HG02623 (cell line): ENCODE measurements at regions not wholly inside any gene's neighbourhood (a gene's known extent, or its start where the extent isn't known, plus 50 kb on each side); places are given as distances from the start of the nearest gene placed in this dataset.
"Not testable (repeated sequence)": the region's sequence is repeated elsewhere in the genome, so short reads cannot be mapped to it uniquely, and the experiment has no call there.

Experiments
- ATAC-seq: cut with Tn5 transposase; IDR thresholded peaks from one replicate; pipeline ENCODE4 v1.9.1; 2021; ENCODE audit warnings: moderate library complexity; ENCODE audit not compliant: unreplicated experiment

DNA sequence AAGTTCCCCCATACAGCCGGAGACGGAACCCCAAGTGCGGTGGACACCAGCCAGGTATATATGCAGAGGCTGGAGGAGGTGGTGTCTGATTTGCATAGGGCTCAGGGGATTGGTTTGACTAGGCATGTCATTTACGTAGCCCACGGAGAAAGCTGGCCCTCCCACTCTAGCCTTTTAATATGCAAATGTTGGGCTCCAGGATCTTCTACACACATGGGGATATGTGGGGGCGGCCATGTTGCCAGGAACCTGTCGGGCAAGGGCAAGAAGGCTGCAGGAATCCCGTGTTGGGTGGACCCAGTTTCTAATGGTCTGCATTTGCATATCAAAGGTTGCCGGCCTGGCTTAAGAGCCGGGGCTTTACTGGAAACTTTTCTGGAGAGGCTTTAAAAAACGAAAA, 57.4 kb downstream of the FTHL17 start:
- ATAC-seq: not testable (repeated sequence)

- no peak for ATAC-seq
Observed at GRCh38 chrX:31012509-31013025, 59.3 kb downstream of the FTHL17 start.

DNA sequence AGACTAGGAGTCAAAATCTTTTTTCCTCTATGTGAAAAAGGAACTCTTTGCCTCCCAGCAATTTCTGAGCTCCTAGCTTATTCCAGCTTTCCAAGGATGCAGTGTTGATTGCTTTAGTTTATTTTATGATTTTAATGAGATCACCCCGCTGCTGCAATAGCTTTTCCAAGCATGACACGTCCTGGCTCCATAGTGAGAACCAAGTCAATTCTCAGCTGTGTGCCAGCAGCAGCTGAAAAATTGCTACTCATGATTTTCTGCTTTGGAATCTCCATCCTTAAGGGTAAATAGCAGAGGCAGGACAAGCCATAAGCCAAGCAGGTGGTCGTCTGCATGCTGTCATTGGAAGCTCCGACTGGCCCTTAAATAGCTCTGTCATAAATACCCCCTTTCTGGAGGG, 64.5 kb downstream of the FTHL17 start:
- ATAC-seq: no peak

DNA sequence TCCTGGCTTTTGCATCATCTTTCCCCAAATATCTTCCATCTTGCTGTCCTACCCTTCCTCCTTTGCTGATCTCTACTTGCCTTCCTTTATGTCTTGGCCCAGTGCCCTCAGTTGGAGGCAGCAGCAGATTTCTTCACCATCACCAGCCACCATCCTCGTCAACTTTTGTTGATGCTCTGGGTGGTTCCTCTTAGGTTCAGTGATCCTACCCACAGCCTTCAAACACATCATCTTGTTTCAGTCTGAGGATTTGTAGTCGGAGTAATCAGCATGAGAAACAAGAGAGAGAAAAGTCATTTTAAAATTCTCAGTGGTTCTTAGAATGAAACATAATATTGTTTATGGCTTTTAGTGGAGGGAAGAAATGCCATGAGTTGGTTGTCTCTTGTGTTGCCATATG, 65.8 kb downstream of the FTHL17 start:
- no peak for ATAC-seq

- ATAC-seq: no peak
Observed at GRCh38 chrX:30997411-30997810, 74.4 kb downstream of the FTHL17 start.

- ATAC-seq: no peak
Observed at GRCh38 chrX:30995705-30996104, 76.1 kb downstream of the FTHL17 start.

DNA sequence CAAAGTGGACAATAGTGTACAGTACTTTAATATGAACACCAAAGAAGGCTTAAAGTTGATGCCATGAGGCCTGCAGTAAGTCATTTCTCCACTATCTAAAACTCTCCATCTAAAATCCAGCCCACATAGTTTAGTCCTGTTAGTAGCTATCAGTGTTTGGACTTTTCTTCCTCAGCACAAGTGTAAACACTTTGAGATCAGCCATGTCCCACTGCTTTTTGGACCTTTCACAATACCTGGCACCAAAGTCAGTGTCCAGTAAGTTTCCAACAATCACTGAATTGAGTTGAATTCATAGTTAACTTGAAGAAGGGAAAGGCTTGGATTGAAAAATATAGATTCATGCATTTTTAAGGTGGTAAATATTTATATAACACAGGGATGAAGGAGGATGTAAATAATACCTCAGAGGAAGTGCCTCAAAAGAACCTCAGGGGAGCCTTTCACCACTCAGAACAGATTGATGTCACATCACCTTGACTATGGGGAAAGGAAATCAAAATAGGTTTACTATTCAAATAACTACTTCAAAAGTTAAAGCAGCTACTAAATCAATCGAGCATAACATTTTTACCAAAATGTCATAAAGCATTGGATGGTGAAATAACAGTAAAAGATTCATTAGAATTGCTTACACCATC, 76.7 kb downstream of the FTHL17 start:
- ATAC-seq: no peak

DNA sequence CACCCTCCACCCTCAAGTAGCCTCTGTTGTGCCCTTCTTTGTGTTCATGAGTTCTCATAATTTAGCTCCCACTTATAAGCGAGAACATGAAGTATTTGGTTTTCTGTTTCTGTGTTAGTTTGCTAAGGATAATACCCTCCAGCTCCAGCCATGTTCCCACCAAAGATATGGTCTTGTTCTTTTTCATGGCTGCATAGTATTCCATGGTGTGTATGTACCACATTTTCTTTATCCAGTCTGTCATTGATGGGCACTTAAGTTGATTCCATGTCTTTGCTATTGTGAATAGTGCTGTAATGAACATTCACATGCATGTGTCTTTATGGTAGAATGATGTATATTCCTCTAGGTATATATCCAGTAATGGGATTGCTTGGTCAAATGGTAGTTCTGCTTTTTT, 77.8 kb downstream of the FTHL17 start:
- ATAC-seq: not testable (repeated sequence)

GRCh38 chrX:30992381-30992904, 79.4 kb downstream of the FTHL17 start:
- no peak for ATAC-seq

- ATAC-seq: no peak
Observed at GRCh38 chrX:30990361-30990760, 81.5 kb downstream of the FTHL17 start.

DNA sequence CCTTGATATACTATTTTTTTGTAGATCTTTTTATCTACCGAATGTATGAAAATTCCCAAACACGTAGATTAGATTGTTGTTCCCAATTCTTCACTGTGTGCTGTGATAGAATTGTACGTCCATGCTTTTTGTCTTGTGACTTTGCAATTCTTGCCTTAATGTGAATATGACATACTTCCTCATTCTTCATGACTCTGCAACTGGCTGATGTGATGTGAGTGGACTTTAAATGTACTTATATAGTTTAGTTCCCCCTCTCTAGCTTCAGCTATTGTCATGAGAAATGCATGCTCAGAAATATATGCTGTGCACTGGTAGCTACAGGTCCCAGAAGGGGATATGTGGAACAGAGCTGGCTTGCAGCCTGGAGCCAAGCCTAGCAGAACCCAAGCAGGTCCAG, 89.4 kb downstream of the FTHL17 start:
- ATAC-seq: no peak

- ATAC-seq: no peak
Observed at GRCh38 chrX:30981968-30982367, 89.9 kb downstream of the FTHL17 start.

DNA sequence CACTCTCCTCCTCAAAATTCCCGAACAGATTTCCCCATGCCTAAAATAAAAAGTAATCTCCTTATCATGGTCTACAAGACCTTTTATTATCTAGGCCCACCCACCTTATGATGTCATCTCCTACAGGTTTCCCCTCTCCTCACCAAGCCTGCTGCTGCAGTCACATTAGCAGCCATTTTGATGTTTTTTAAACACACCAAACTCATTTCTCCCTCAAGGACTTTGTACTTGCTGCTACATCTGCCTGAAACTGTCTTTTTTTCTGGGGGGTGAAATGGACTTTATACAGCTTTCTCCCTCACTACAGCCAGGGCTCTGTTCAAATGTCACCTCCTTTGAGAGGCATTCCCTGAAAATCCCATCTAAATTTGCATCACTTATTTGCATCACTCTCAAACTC, 90.2 kb upstream of the TAB3 start:
- no peak for ATAC-seq

GRCh38 chrX:30975467-30975866, 86.4 kb upstream of the TAB3 start:
- ATAC-seq: no peak

DNA sequence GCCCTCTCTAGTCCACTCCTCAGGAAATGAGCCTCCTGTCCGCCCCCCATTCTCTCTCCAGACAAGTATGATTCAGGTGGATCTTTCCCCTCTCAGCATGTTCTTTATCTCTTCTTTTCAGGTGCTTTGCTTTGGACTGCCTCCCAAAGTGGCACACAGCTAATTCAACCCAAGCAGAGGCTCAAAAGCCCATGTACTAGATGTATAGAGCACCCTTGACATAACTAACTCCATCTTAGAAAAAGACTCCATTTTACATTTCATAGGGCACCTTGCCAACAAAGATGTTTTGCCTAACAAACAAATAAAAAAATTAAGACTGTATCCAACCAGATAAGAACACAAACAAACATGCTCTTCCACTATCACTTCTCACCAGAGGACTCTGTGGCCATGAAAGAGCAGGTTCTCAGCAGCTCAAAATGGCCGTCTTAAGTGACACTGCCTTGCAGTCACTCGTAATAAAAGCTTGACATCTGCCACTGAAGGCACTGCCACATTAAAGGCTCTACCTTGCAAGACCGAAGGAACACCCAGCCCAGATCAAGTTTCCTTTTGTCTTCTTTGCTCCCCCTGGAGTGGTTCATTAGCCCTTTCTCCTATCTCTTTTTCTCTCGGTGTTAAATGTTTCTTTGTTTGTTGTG, 84.9 kb upstream of the TAB3 start:
- no peak for ATAC-seq

- peak; percentile 95 for ATAC-seq
Observed at GRCh38 chrX:30971774-30972603, 82.9 kb upstream of the TAB3 start.

GRCh38 chrX:30967516-30967915, 78.5 kb upstream of the TAB3 start:
- no peak for ATAC-seq

DNA sequence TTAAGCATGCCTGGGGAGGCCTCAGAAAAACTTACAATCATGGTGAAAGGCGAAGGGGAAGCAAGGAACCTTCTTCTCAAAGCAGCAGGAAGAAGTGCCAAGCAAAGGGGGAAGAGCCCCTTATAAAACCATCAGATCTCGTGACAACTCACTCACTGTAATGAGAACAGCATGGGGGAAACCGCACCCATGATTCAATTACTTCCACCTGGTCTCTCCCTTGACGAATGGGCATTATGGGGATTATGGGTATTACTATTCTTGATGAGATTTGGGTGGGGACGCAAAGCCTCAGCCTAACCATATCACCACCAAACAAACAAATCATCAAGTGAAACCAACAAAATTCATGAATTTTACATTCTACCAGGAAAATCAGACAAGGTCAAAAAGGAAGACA, 76.7 kb upstream of the TAB3 start:
- ATAC-seq: no peak

DNA sequence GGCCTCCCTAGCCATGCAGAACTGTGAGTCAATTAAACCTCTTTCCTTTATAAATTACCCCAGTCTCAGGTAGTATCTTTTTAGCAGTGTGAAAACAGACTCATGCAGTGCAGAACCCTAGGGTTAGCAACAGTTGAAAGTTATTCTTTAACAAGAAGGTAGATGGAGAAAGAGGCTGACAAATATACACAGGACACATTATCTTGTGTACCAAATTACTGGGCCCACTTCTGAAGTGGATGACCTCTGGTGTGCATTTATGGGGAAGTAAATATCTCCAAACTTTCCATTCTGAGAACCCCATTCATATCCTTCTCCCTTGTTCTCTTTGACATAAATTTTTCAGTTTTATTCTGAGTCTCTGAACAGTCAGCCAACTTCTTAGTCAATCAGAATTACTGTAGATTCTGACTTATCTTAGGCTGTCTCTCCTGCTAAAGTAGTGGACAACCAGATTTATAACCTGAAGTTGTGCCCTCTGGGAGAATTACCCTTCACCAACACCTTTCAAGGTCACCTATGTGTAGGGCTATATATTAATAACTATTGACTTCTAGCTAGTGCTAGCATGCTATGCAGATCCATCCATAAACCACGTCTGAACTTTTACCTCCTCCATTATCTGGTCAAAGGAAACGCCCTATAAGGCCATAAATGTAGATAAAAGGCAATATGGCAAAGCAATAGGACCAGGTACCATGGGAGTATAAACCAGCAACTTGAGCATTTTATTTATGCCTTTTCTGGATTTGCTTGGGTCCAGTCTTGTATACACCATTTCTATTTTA, 72.5 kb upstream of the TAB3 start:
- no peak for ATAC-seq

DNA sequence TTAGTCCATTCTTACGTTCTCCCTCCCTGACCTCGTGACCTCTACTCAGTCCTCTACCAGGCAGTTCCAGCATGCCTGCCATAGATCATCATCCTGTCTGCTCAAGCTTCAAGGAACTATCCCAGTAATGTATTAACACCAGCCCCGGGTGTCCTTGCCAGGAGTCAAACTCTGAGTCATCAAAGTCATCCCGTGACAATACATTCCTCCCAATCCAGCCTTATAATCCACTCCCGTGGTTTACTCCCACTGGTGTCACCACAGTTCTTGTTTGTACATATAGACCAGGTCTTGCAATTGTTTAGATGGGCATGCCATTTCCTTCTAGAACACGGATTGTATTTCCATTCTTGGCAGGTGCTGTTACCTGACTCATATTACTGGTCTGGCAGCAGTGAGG, 68.7 kb upstream of the TAB3 start:
- ATAC-seq: no peak

GRCh38 chrX:30955687-30956086, 66.6 kb upstream of the TAB3 start:
- ATAC-seq: no peak
